ENCODE measurements at regions not wholly inside any gene's neighbourhood (a gene's known extent, or its start where the extent isn't known, plus 50 kb on each side); places are given as distances from the start of the nearest gene placed in this dataset.

DNA sequence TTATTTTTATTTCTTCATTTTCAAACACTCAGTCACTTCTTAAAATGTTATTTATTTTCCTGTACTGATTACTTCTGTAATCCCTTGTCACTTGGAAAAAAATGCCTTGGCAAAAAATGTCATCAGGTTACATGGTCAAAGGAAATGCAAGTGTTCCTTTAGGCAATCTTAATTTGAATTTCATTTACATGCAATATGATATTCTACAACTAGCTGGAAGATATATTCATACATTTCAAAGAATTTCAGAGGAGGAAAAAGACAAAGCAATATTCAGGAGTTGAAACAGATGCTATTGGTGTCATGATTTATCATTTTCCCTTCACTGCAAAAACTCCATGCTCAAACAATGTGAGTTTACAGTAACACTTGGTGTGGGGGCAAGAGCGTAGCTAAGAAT is 1316.6 kb downstream of the FSTL5 start:
- TF ChIP-seq CREM (IDR thresholded peaks at IDR 0.05) (no peak), CREM (CRISPR knock-in tag; IDR thresholded peaks at IDR 0.05) (no peak), SP2 (CRISPR knock-in tag; IDR thresholded peaks at IDR 0.05) (no peak), SOX6 (IDR thresholded peaks at IDR 0.05) (no peak), SOX6 (CRISPR knock-in tag; IDR thresholded peaks at IDR 0.05) (no peak), STAG1 (CRISPR knock-in tag; IDR thresholded peaks at IDR 0.05) (no peak), SPEN (CRISPR knock-in tag; IDR thresholded peaks at IDR 0.05; ENCODE audit: low read depth) (no peak), ETV6 (CRISPR knock-in tag; conservative IDR thresholded peaks at IDR 0.05) (no peak), DPF2 (CRISPR knock-in tag; IDR thresholded peaks at IDR 0.05; ENCODE audit: borderline replicate concordance, low read depth) (no peak), ZMAT3 (CRISPR knock-in tag; conservative IDR thresholded peaks at IDR 0.05) (no peak)
- TF ChIP-seq, protein P1, sequence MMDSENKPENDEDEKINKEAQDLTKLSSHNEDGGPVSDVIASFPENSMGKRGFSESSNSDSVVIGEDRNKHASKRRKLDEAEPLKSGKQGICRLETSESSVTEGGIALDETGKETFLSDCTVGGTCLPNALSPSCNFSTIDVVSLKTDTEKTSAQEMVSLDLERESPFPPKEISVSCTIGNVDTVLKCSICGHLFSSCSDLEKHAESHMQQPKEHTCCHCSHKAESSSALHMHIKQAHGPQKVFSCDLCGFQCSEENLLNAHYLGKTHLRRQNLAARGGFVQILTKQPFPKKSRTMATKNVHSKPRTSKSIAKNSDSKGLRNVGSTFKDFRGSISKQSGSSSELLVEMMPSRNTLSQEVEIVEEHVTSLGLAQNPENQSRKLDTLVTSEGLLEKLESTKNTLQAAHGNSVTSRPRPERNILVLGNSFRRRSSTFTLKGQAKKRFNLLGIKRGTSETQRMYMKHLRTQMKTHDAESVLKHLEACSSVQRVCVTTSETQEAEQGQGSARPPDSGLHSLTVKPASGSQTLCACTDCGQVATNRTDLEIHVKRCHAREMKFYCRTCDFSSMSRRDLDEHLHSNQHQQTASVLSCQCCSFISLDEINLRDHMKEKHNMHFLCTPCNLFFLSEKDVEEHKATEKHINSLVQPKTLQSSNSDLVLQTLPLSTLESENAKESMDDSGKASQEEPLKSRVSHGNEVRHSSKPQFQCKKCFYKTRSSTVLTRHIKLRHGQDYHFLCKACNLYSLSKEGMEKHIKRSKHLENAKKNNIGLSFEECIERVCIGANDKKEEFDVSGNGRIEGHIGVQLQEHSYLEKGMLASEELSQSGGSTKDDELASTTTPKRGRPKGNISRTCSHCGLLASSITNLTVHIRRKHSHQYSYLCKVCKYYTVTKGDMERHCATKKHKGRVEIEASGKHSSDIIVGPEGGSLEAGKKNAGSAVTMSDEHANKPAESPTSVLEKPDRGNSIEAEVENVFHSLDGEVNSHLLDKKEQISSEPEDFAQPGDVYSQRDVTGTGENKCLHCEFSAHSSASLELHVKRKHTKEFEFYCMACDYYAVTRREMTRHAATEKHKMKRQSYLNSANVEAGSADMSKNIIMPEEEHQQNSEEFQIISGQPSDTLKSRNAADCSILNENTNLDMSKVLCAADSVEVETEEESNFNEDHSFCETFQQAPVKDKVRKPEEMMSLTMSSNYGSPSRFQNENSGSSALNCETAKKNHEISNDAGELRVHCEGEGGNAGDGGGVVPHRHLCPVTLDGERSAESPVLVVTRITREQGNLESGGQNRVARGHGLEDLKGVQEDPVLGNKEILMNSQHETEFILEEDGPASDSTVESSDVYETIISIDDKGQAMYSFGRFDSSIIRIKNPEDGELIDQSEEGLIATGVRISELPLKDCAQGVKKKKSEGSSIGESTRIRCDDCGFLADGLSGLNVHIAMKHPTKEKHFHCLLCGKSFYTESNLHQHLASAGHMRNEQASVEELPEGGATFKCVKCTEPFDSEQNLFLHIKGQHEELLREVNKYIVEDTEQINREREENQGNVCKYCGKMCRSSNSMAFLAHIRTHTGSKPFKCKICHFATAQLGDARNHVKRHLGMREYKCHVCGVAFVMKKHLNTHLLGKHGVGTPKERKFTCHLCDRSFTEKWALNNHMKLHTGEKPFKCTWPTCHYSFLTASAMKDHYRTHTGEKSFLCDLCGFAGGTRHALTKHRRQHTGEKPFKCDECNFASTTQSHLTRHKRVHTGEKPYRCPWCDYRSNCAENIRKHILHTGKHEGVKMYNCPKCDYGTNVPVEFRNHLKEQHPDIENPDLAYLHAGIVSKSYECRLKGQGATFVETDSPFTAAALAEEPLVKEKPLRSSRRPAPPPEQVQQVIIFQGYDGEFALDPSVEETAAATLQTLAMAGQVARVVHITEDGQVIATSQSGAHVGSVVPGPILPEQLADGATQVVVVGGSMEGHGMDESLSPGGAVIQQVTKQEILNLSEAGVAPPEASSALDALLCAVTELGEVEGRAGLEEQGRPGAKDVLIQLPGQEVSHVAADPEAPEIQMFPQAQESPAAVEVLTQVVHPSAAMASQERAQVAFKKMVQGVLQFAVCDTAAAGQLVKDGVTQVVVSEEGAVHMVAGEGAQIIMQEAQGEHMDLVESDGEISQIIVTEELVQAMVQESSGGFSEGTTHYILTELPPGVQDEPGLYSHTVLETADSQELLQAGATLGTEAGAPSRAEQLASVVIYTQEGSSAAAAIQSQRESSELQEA (CRISPR knock-in tag; IDR thresholded peaks at IDR 0.05; ENCODE audit: not compliant biosample characterization) = no peak
- TF ChIP-seq, protein P2, sequence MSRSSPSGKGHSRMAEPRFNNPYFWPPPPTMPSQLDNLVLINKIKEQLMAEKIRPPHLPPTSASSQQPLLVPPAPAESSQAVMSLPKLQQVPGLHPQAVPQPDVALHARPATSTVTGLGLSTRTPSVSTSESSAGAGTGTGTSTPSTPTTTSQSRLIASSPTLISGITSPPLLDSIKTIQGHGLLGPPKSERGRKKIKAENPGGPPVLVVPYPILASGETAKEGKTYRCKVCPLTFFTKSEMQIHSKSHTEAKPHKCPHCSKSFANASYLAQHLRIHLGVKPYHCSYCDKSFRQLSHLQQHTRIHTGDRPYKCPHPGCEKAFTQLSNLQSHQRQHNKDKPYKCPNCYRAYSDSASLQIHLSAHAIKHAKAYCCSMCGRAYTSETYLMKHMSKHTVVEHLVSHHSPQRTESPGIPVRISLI (CRISPR knock-in tag; IDR thresholded peaks at IDR 0.05; ENCODE audit: borderline replicate concordance) = no peak
- TF ChIP-seq, protein P3, sequence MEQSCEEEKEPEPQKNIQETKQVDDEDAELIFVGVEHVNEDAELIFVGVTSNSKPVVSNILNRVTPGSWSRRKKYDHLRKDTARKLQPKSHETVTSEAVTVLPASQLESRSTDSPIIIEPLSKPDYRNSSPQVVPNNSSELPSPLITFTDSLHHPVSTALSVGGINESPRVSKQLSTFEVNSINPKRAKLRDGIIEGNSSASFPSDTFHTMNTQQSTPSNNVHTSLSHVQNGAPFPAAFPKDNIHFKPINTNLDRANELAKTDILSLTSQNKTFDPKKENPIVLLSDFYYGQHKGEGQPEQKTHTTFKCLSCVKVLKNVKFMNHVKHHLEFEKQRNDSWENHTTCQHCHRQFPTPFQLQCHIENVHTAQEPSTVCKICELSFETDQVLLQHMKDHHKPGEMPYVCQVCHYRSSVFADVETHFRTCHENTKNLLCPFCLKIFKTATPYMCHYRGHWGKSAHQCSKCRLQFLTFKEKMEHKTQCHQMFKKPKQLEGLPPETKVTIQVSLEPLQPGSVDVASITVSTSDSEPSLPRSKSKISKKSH (CRISPR knock-in tag; IDR thresholded peaks at IDR 0.05; ENCODE audit: borderline replicate concordance) = no peak
- TF ChIP-seq, protein P4, sequence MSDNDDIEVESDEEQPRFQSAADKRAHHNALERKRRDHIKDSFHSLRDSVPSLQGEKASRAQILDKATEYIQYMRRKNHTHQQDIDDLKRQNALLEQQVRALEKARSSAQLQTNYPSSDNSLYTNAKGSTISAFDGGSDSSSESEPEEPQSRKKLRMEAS (IDR thresholded peaks at IDR 0.05) = no peak
